HG02623 (cell line): ENCODE measurements at regions not wholly inside any gene's neighbourhood (a gene's known extent, or its start where the extent isn't known, plus 50 kb on each side); places are given as distances from the start of the nearest gene placed in this dataset.
A peak's percentile ranks its signal among the peaks of the same experiment; 100 is the strongest.

Experiments used
- ATAC-seq: cut with Tn5 transposase; IDR thresholded peaks from one replicate; pipeline ENCODE4 v1.9.1; 2021; ENCODE audit warnings: moderate library complexity; ENCODE audit not compliant: unreplicated experiment

DNA sequence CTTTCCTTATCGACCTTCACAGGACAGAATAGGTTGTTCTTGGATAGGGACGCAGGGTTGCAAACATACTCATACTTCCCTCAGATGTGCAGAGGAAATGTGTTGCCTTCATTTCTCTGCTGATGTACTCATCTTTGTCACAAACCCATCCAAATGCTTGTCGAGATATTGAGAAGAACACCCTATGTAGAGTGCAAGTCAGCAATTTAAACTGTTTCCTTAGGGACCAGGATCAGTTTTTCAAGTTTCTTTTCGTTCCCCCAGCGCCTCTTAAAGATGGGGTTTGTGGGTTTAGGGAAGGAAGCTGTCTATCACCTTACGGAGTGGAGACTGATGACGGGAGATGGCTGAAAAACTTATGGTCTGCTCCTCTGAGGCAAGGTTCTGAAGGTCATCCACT is 474.2 kb downstream of the EPHA4 start:
- ATAC-seq = no peak

DNA sequence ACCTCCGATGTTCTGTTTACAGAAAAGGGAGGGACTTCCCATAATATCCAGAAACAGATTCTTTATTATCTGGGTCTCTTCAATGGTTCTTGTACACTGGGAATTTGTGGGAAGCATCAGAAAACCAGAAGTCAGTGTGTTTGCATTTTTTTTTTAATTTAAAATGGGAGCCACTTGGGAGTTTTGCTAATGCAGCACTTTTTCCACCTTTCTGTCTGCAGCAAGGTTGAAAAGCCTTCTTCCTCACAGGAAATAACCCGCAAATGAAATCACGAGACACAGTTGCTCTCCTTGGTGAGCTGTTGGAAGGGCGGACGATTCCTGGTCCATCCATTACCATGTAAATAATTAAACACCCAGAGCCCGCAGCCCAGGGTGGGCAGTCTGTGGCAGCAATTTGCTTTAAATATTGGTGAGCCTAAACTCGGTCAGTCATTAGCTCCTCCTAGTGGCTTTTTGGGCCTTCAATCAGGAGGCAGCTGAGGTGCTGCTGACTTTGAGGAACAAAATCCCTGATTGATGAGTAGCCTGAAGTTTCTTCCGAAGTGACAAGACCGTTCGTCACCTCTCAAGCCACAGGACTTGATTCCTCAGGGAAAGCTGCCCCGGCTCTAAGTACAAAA is 471.5 kb downstream of the EPHA4 start:
- ATAC-seq = no peak

DNA sequence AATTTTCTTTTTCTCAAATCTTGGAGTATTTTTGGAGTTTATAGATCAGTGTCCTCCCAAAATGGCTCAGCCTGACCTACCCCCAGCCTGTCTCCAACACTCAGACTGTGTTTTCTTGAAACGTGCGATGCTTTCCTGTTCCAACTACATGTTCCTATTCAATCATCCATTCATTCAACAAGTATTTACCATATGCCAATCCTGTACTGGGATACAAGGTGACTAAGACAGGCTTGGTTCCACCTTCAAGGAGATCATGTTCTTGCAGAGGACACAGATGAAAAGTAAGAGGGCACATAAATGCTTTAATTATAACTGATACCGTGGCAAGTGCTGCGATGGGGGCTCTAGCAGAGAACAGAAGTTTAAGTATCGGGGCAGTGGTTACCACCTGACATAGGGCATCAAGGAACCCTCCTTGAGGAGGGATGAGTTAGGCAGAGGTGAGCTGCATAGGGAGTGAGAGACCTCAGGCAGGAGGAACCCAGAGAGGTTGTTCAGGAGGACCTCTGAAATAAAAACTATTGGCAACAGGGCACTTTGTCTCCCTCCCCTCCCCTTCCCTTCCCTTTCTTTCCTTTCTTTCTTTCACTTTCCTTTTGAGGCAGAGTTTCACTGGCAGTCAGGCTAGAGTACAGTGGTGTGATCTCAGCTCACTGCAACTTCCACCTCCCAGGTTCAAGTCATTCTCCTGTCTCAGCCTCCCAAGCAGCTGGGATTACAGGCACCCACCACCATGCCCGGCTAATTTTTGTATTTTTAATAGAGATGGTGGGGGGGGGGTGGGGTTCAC is 469.0 kb downstream of the EPHA4 start:
- ATAC-seq = peak; percentile 54

DNA sequence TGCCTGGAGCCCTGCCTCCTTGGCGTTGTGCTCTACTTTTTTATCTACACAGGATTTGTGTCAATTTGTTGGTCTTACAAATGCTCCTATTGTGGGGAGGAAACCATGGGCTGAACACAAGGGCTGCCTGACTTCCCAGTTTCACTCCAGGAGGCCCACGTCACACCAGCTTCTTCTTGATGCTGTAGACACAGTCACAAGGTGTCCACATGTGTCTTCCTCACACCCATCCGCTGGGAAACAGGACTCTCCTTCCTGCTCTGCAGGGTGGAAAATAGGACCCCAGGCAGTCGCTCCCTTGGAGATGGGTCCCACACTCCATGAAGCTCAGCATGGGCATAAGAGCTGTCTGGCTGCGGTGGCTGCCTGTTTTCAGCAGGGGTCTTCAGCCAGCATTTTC is 468.2 kb downstream of the EPHA4 start:
- ATAC-seq = no peak

DNA sequence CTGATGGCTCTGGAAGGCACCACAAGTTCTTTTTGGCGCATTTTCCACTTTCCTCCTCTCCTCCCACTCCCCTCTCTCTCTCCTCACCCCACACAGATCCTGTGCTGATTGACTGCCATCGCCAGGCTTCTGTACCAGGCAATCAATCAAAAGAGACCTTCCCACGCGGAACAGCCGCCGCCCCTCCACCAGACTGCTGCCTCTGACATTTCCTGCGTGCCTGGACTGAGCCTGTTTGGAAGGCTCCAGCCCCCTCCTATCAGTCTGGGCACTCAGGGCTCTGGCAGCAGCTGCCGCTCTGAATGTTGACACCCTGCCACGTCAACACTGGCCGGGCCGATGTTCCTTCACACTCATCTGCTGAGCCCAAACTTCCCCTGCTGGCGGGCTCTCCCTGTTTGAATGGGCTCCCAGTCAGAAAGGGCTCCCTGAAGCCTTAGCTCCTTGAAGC is 467.7 kb downstream of the EPHA4 start:
- no peak for ATAC-seq

DNA sequence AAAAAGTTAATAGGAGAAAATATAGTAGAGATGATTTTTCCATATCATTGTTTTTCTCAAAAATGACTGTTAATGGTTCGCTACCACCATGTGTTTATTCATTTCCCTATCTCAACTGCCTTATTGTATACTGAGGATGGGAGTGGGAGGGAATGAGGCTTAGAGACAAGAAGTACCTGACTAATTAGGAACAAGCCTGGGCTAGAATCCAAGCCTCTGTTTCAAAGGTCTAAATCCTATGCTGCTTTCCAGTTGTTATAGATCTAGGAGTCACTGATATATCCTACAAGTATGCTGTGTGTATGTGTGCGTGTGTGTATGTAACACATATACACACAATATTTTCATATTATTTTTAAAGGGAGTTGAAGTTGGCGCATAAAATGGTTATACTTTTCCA is 465.9 kb downstream of the EPHA4 start:
- no peak for ATAC-seq

DNA sequence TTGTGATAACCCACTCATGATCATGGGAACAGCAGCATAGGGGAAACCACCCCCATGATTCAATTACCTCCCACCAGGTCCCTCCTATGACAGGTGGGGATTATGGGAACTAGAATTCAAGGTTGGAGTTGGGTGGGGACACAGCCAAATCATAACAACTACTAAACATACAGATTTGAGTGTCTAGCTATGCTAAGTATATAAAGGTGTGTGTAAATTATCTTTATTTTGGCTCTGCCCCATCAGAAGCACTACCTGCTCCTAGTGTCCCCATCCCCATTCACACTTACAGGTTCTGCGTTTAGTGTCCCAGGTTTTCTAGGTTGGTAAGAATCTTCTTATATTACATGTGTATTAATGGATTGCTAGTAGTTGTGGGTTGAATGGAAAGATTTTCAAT is 464.7 kb downstream of the EPHA4 start:
- ATAC-seq = no peak

DNA sequence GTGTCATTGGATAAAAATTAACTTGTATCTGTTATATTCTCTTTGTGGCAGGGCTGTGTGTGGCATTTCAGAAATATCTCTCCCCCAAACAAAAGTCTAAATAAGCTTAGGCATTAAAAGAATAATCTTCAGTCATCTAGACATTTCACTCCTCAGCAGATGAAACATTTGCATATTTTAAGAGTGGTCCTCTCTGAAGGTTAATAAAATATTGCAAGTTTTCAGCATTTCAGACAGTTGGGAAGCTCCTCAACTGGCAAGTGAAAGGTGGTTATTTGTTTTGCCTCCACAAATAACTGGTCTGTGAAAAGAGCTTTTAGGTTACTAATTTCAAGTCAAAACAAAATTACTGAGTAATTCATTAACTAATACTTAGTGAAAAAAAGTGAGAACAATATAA is 462.6 kb downstream of the EPHA4 start:
- ATAC-seq = no peak

DNA sequence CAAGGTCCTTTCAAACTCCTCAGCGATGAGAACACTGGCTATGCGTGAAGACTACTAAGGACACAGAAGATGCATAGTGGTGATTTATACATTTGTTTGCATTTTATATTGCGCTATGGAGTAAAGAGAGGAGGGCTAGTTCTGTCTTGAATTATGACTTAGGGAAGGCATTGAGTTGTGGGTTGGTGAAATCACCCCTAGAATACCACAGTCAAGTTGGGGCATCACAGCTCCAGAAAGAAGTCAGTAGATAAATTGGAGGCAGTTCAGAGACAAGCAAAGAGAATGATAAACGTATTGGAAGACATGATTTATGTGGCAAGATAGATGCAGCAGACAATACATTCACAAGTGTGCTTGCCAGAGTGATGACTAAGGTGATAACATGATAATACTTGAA is 460.4 kb downstream of the EPHA4 start:
- ATAC-seq = no peak

DNA sequence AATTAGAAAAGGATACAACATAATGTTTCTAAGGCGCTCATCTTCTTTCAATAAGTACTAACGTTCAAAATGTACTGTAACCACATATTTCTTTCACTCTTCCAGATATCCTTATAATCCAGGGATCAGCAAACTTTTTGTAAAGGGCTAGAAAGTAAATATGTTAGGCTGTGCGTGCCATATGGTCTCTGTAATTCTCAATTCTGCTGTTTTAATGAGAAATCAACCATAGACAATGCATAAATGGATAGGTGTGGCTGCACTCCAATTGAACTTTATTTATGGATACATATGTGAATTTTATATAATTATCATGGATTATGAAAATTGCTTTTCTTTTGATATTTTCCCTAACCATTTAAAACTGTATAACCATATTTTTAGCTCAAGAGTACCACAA is 459.4 kb downstream of the EPHA4 start:
- no peak for ATAC-seq

DNA sequence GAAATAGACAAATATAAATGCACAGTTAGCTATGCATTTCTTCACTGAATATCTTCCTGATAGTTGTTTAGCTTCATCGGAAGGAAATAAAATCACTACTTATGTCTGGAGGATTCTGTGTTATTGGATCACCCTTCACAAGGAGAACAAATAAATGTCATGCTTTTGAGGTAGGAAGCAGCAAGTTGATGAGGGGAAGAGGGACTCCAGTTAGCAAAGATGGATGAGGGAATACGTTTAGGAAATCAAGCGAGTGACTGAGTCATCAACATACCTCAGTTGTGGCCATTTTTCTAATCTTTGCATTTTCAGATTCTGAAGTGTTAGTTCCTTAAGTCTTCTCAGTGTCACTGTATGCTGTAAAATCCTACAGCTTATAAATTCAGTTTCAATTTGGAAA is 456.2 kb downstream of the EPHA4 start:
- no peak for ATAC-seq

DNA sequence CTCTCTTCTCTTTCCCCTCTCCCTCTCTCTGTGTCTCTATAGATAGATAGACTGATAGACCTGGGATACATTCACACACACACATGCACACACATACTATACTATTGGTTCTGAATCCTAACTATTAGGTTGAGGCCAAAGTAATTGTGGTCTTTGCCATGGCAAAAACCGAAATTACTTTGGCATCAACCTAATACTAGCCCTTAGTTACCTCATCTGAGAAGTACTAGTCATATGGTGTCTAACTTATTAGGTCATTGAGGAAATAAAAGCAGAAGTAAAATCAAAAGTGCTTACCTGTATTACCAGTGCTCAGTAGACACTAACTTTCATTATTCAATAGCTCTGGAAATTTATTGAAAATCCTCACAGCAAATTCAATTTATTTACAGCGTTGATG is 451.5 kb downstream of the EPHA4 start:
- ATAC-seq = no peak

DNA sequence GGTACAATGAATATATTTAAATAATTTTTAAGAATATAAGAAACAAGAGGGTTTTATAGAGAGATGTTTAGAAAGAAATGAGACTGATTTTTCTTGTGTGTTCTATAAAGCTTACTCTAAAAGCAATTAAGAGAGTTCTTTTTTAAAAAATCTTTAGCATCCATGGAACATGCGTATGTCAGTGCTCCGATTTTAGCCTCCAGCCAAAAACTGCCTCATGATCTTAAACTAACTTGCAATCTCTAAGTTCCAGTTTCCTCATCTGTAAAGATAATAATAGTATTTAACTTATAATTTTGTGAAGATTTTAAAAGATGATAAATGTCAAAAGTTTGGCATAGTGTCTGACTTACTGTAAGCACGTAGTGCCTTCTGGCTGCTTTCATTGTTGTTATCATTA is 448.7 kb downstream of the EPHA4 start:
- no peak for ATAC-seq

DNA sequence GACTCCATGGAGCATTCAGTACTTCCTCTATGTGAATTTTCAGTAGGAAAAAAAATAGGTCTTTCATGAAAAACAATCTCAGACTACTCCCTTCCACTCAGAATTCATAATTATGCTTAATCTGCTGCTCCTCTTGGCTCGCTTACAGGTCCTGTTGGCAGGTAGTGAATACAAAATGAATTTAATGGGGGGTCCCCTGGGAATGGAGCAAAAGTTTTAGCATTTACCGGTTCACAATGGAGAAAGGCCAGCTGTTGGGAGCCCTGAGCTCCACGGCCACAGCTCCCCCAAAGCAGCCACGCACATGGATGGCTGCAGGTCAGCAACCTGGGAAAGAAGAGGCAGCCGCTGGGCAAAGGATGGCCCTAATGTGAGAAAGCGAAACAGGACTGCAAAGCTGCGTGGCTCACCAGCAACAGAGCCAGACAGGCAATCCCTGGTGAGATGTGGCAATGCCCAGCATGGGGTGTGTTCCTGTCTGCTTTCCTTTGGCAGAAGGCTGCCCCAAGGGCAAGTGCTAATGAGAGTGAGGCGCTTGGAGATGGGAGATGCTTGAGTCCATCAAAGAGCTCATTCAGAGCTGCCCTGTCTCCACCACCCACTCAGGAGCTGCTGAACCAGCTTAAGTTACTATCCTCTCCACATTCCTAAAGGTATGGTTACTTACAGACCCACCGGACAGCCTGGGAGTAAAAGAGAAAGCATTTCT is 447.4 kb downstream of the EPHA4 start:
- no peak for ATAC-seq

DNA sequence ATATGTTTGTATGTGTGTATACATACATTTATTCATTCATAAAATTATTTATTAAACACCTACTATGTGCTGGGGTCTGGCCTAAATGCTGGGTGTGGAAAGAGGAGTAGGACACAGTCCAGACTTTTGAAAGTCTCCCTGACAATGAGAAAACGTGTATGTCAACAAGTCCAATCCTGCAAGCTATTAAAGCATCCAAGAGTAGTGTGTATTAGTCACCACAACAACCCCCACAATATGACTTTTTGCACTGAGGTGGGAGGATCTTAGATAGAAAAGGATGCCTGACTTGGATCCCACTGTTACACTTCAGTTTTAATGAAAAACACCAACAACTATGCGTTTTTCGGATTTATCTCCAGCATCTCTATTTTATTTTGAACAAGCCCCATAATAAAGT is 446.4 kb downstream of the EPHA4 start:
- ATAC-seq = no peak

DNA sequence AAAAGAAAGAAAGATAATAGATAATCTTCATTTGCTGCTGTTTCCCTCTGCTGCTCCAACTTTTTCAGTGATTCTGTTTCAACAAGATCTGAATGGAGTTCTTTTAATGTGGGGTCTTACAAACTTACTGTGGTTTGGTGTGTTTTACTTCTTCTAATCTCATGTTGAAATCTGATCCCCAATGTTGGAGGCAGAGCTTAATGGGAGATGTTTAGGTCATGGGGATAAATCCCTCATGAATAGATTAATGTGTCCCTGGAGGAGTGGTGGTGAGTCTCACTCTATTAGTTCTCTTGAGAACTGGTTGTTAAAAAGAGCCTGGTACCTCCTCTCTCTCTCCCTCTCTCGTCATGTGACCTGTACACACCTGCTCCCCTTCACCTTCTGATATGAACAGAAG is 442.4 kb downstream of the EPHA4 start:
- ATAC-seq = no peak

DNA sequence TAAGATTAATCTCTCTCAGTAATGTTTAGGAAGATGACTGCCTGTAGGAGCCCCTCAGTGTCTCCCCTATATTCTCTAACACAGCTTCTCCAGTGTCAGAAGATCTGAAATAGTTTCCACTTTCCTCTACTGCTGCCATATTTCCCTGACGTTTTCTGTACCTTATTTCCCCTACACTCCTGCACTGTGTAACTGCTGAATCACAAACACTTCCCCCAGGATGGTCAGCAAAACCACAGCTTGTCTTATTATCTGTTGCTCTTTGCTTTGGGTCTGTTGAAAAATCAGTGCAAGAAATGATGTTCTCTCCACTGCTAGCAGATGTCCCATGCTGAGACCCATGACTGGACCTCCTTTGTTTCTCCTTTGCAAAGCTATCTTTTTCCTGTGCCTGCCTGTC is 441.7 kb downstream of the EPHA4 start:
- no peak for ATAC-seq

DNA sequence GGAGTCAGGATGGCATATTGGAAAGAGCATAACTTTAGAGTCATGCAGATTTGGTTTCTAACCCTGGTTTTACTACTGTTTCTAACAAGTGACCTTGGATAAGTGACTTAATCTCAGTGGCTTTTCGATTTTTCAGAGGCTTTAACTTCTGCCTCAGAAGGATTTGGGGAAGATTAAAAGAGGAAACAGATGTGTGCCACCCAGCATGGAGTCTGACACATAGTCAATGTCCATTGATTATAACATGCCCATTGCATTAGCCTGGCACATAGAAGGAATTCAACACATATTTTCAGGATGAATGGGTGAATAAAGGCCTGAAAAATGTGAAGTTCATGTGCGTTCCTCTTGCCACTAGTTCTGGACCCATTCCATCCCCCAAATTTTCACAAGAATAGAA is 438.2 kb downstream of the EPHA4 start:
- ATAC-seq = no peak

DNA sequence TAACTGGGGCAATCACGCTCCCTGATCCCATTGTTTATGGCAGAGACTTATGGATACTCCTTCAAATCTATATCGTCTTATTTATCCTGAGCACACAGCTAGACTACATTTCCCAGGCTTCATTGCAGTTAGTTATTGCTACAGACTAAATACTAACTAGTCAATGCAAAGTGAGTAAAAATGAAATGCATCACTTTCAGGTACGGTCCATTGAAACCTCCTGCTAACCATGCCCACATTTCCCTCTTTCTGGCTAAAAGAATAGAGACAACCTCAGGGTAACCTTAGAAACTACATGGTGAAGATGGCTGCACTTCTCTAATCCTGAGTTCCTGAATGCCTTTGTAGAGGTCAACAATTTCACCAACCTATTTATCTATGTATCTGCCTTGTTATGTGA is 437.4 kb downstream of the EPHA4 start:
- ATAC-seq = no peak

DNA sequence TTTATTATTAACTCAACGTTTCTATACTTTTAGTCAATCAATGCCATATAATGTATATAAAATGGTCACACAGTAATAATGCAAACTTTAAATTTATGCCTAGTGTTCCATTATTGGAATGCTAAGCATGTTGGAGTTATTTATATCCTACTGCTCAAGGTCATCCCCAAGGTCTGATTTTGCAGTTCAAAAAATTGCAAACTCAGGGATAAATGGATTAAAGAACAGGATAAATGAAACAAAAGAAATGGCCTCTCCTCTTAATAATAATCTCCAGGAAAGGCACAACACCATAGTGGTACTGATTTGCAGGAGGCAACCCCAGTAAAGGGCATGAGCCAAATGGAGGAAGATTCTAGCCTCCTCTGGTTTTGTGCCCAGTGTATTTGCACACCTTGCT is 436.4 kb downstream of the EPHA4 start:
- no peak for ATAC-seq

DNA sequence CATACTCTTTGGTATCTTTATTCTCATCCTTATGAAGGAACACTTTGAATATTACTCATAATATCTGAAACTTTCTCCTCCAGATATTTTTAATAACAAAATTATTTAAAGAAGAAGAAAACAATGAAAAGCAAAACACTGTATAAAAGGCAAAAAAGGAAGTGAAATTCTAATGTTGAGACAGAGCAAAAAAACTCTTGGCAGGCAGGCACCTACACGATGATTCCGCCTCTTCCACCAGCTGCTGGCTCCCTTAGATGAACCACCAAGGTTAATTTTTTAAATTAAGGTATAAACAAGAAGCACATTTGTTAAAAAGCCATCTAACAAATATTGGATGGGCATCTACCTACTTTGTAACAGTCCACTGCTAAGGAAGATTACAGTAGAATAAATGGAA is 434.7 kb downstream of the EPHA4 start:
- no peak for ATAC-seq

DNA sequence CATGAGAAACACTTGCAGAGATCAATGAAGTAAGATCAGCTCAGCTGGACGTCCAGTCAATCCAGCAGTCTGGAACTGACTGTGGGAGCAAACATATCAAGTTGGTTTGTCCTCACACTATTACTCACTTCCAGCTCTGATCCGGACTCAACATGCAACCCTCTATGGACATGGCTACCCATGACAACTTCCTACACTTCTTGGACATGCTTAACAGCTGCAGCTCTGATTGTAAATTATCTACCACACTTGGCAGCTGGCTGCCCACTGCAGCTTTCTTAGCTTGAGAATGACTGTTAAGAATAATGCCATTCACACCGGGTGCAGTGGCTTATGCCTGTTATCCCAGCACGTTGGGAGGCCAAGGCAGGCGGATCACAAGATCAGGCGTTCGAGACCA is 429.8 kb downstream of the EPHA4 start:
- no peak for ATAC-seq
